SJSA1 (cell line): ENCODE measurements at regions not wholly inside any gene's neighbourhood (a gene's known extent, or its start where the extent isn't known, plus 50 kb on each side); places are given as distances from the start of the nearest gene placed in this dataset.

ENCODE experiments used
- DNase-seq, 2 experiments: peaks; one replicate each; pipeline ENCODE4 v3.0.0-alpha.2; 2015 to 2020; ENCODE audit warnings: low spot score in 2 of 2, low read depth in 1 of 2
- H3K27ac ChIP-seq: fragments of 250-450 bp; sonication (Bioruptor Pico); 2 replicates; pipeline ENCODE4 v1.5.1; 2020; ENCODE audit warnings: mild to moderate bottlenecking, moderate library complexity
- H3K27me3 ChIP-seq: fragments of 250-450 bp; sonication (Bioruptor Pico); replicated peaks from 2 replicates; pipeline ENCODE4 v1.5.1; 2020; ENCODE audit warnings: mild to moderate bottlenecking, moderate library complexity
- H3K36me3 ChIP-seq: fragments of 250-450 bp; sonication (Bioruptor Pico); 2 replicates; pipeline ENCODE4 v1.5.1; 2020; ENCODE audit warnings: mild to moderate bottlenecking
- H3K4me1 ChIP-seq: fragments of 250-450 bp; sonication (Bioruptor Pico); replicated peaks from 2 replicates; pipeline ENCODE4 v1.6.1; 2021; ENCODE audit warnings: mild to moderate bottlenecking
- H3K4me3 ChIP-seq: fragments of 250-450 bp; sonication (Bioruptor Pico); 2 replicates; pipeline ENCODE4 v1.5.1; 2020; ENCODE audit warnings: mild to moderate bottlenecking
- H3K9me3 ChIP-seq: fragments of 250-450 bp; sonication (Bioruptor Pico); replicated peaks from 2 replicates; pipeline ENCODE4 v1.5.1; 2020; ENCODE audit warnings: mild to moderate bottlenecking

GRCh38 chr15:54854667-54855066, 342.1 kb downstream of the RSL24D1 start:
- no peak overlapping the region for H3K27ac ChIP-seq
- H3K36me3 ChIP-seq = no peaks in the 10 kb centered on the region
- no peaks in the 10 kb centered on the region for H3K27me3 ChIP-seq
- no peak overlapping the region for H3K4me3 ChIP-seq
- H3K4me1 ChIP-seq = no peaks in the 10 kb centered on the region
- DNase-seq = no peak
- H3K9me3 ChIP-seq = 0 out of 2 replicates have a peak, but pooled peaks cover 2% of the 10 kb centered on the region

DNA sequence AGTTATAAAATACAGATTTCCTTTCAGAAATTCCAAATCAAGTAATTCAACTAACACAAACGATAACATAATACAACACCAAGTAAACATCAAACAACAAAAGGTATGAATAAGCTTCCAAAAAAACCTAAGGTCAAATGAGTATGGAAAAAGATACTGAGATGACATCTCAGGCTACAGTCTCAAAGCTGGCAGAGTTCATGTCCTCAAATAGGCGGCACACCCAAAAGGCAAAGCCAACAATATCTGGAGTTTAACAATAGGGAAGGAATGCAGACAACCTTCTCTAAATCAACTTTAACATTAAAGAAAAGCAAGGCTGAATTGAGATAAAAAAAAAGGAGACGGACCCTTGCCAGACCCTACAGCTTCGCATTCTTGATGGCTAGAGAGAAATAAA, 346.6 kb downstream of the RSL24D1 start:
- no peak for DNase-seq
- no peak overlapping the region for H3K4me3 ChIP-seq

GRCh38 chr15:54843006-54843405, 353.7 kb downstream of the RSL24D1 start:
- no peak overlapping the region for H3K27ac ChIP-seq
- no peak for DNase-seq
- no peaks in the 10 kb centered on the region for H3K4me1 ChIP-seq
- H3K27me3 ChIP-seq = no peaks in the 10 kb centered on the region
- 0 out of 2 replicates have a peak, but pooled peaks cover 2% of the 10 kb centered on the region for H3K9me3 ChIP-seq
- H3K4me3 ChIP-seq = no peak overlapping the region
- no peaks in the 10 kb centered on the region for H3K36me3 ChIP-seq

More for the DNA sequence above, 346.6 kb downstream of the RSL24D1 start:
- no peaks in the 10 kb centered on the region for H3K36me3 ChIP-seq
- 0 out of 2 replicates have a peak, but pooled peaks cover 2% of the 10 kb centered on the region for H3K9me3 ChIP-seq
- no peak overlapping the region for H3K27ac ChIP-seq
- H3K4me1 ChIP-seq = no peaks in the 10 kb centered on the region
- no peaks in the 10 kb centered on the region for H3K27me3 ChIP-seq

DNA sequence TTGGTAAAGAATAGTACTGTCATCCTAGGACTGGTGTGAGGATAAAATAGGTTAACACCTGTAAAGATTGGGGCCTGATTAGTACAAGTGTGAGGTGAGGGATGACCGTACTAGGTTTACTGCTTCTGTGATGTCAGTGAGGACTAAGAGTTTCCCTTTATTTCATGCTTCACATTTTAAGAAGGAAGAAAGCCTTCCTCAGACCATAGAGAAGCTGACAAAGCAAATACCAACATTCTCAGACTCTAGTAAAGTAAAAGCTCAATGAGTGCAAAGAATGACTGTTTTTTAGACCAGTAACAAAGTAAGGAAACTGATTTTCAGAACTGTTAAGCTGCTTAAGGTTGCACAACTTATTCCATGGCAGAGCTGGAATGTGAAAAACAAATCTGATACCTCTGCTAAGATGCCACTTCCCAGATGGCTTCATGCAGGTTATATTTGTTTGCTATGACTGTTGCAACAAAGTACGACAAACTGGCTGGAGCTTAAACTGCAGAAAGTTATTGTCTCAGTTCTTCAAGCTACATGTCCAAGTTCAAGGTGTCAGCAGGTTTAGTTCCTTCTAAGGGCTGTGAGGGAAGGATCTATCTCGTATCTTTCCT, 354.9 kb downstream of the RSL24D1 start:
- Histone ChIP-seq H3K4me1 (no peaks in the 10 kb centered on the region), H3K36me3 (no peaks in the 10 kb centered on the region), H3K27me3 (no peaks in the 10 kb centered on the region), H3K27ac (no peak overlapping the region), H3K9me3 (0 out of 2 replicates have a peak, but pooled peaks cover 2% of the 10 kb centered on the region), H3K4me3 (no peak overlapping the region)
- DNase-seq = no peak

DNA sequence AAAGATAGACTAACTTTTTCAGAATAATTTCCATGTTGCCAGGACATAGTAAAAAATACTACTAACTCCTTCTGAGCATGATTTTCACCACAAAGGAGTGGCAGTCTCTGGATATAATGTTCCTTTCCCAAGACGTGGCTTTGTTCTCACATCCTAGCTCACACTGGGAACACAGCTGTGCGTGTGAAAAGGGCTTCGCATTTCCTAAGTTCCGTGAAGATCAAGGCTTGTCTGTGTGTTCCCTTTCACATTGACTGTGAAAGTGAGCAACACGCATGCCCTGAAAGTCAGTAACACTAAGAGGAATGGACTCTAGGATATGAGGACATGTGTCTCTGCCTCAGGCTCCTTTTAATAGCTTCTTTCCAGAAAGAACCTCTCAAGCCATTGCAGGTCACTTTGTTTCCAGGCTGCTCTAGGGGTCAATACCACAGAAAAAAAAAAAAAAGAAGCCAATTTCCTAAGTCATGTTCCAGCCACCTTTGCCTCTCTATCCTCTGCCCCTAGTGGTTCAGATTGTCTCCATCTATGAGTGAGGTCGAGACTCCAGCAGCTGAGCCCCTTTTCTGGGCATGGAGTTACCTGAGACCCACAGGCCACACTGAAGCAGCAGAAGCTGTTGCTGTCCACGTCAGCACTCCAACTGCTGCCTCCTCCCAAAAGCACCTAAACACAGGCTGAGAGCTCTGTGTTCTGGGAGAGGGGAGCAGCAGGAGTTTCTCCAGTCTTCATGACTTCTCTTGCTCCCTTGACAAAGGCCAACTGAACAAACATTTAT, 355.9 kb downstream of the RSL24D1 start:
- H3K36me3 ChIP-seq = no peaks in the 10 kb centered on the region
- no peak overlapping the region for H3K27ac ChIP-seq
- H3K27me3 ChIP-seq = no peaks in the 10 kb centered on the region
- no peak overlapping the region for H3K4me3 ChIP-seq
- H3K9me3 ChIP-seq = 0 out of 2 replicates have a peak, but pooled peaks cover 2% of the 10 kb centered on the region
- no peaks in the 10 kb centered on the region for H3K4me1 ChIP-seq
- no peak for DNase-seq

DNA sequence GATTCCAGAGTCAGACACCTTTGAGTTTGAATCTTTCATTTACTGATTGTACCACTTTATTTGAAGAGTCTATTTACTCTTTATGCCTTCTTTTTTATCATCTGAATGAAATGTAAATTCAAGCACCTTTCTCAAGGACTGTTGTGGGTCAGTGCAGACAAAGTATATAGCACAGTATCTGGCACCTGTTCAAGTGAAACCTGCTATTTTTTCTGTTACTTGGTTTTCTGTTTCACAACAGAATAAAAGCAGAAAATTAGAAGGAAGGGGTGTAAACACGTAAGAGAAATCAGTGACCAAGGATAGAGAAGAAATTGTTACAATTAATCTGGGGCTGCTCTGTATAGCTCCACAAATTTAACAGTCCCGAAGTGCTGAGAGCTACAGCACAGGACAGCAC, 357.4 kb downstream of the RSL24D1 start:
- no peaks in the 10 kb centered on the region for H3K4me1 ChIP-seq
- no peak overlapping the region for H3K4me3 ChIP-seq
- no peaks in the 10 kb centered on the region for H3K36me3 ChIP-seq
- H3K9me3 ChIP-seq = 0 out of 2 replicates have a peak, but pooled peaks cover 2% of the 10 kb centered on the region
- no peak for DNase-seq
- H3K27me3 ChIP-seq = no peaks in the 10 kb centered on the region
- H3K27ac ChIP-seq = no peak overlapping the region

- DNase-seq = no peak
- H3K27me3 ChIP-seq = no peaks in the 10 kb centered on the region
- no peak overlapping the region for H3K27ac ChIP-seq
- H3K9me3 ChIP-seq = no peaks in the 10 kb centered on the region; the same call in 1 of the 2 replicates
- H3K36me3 ChIP-seq = no peaks in the 10 kb centered on the region
- no peak overlapping the region for H3K4me3 ChIP-seq
- no peaks in the 10 kb centered on the region for H3K4me1 ChIP-seq
Observed at GRCh38 chr15:54836052-54836795, 360.5 kb downstream of the RSL24D1 start.

DNA sequence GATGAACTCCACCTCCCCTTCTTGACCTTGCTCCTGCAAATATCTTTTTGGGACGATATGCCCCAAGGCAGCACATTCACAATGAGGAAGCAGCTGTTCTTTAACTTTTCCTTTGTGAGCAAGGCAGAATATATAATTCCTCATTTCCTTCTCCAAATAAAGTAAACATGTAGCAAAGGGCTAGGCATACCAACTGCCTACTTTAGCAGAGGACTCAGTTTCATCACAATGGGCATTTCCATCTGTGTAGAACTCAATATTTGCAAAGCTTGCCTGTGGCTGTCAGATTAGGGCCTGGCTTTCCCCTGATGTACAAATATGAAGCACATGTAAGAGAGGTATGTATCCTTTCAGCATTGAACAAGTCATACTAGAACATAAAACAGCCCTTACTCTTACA, 366.9 kb downstream of the RSL24D1 start:
- Histone ChIP-seq H3K9me3 (peaks cover 6% of the 10 kb centered on the region; the same call in 1 of the 2 replicates), H3K4me3 (no peak overlapping the region), H3K27me3 (no peaks in the 10 kb centered on the region), H3K27ac (no peak overlapping the region), H3K4me1 (no peaks in the 10 kb centered on the region), H3K36me3 (no peaks in the 10 kb centered on the region)
- DNase-seq = no peak

GRCh38 chr15:54820811-54821210, 375.9 kb downstream of the RSL24D1 start:
- H3K4me3 ChIP-seq = no peak overlapping the region
- no peak overlapping the region for H3K27ac ChIP-seq
- H3K36me3 ChIP-seq = no peaks in the 10 kb centered on the region
- no peaks in the 10 kb centered on the region for H3K27me3 ChIP-seq
- no peak for DNase-seq
- H3K4me1 ChIP-seq = no peaks in the 10 kb centered on the region
- peaks cover 2% of the 10 kb centered on the region; the same call in 1 of the 2 replicates for H3K9me3 ChIP-seq

GRCh38 chr15:54820098-54820497, 376.6 kb downstream of the RSL24D1 start:
- H3K36me3 ChIP-seq = no peaks in the 10 kb centered on the region
- H3K9me3 ChIP-seq = peaks cover 2% of the 10 kb centered on the region; the same call in 1 of the 2 replicates
- no peaks in the 10 kb centered on the region for H3K4me1 ChIP-seq
- no peak overlapping the region for H3K4me3 ChIP-seq
- no peak for DNase-seq
- no peaks in the 10 kb centered on the region for H3K27me3 ChIP-seq
- no peak overlapping the region for H3K27ac ChIP-seq

DNA sequence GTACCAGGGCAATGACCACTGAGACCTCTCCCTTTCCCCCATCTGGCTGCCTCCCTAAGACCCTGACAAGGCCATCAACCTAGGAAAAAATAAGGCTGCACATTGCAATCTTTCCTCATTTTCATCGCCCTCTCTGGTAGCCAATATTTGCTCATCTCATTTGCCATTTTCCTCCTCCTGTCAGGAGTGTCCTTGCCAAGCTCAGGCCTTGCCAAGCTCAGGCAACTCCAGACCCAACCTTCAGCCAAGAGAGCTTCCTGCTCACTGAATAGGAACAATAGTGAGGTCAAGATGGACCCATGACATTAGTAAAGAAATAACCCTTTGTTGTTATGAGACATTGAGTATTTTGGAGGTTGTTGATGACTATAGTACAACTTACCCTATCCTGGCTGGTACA, 380.3 kb downstream of the RSL24D1 start:
- Histone ChIP-seq H3K4me3 (no peak overlapping the region), H3K27me3 (no peaks in the 10 kb centered on the region), H3K36me3 (no peaks in the 10 kb centered on the region), H3K4me1 (no peaks in the 10 kb centered on the region), H3K27ac (no peak overlapping the region), H3K9me3 (no peaks in the 10 kb centered on the region; the same call in 1 of the 2 replicates)
- DNase-seq = no peak

DNA sequence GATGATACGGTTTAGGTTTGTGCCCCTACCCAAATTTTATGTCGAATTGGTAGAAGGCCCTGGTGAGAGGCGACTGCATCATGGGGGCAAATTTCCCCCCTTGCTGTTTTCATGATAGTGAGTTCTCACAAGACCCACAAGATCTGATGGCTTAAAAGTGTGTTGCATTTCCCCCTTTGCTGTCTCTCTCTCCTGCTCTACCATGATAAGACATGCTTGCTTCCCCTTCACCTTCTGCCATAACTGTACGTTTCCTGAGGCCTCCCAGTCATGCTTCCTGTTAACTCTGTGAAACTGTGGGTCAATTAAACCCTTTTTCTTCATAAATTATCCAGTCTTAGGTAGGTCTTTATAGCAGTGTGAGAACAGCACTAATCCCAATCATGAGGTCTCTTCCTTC, 381.2 kb downstream of the RSL24D1 start:
- no peak overlapping the region for H3K4me3 ChIP-seq
- no peak overlapping the region for H3K27ac ChIP-seq
- no peaks in the 10 kb centered on the region for H3K4me1 ChIP-seq
- H3K9me3 ChIP-seq = no peaks in the 10 kb centered on the region; the same call in 1 of the 2 replicates
- H3K27me3 ChIP-seq = no peaks in the 10 kb centered on the region
- H3K36me3 ChIP-seq = no peaks in the 10 kb centered on the region
- DNase-seq = no peak

- H3K9me3 ChIP-seq = no peaks in the 10 kb centered on the region; the same call in 1 of the 2 replicates
- no peak for DNase-seq
- no peak overlapping the region for H3K27ac ChIP-seq
- H3K36me3 ChIP-seq = no peaks in the 10 kb centered on the region
- no peaks in the 10 kb centered on the region for H3K27me3 ChIP-seq
- H3K4me1 ChIP-seq = no peaks in the 10 kb centered on the region
- no peak overlapping the region for H3K4me3 ChIP-seq
Observed at GRCh38 chr15:54812383-54812782, 384.4 kb downstream of the RSL24D1 start.

GRCh38 chr15:54810496-54810895, 386.2 kb downstream of the RSL24D1 start:
- no peaks in the 10 kb centered on the region for H3K27me3 ChIP-seq
- no peaks in the 10 kb centered on the region for H3K36me3 ChIP-seq
- no peak for DNase-seq
- H3K27ac ChIP-seq = no peak overlapping the region
- no peaks in the 10 kb centered on the region; the same call in 1 of the 2 replicates for H3K9me3 ChIP-seq
- H3K4me3 ChIP-seq = no peak overlapping the region
- no peaks in the 10 kb centered on the region for H3K4me1 ChIP-seq
